ENCODE measurements at regions not wholly inside any gene's neighbourhood (a gene's known extent, or its start where the extent isn't known, plus 50 kb on each side); places are given as distances from the start of the nearest gene placed in this dataset.

GRCh38 chr13:40061466-40062450 lies 406.3 kb downstream of the COG6 start:
- TF ChIP-seq, protein P1, sequence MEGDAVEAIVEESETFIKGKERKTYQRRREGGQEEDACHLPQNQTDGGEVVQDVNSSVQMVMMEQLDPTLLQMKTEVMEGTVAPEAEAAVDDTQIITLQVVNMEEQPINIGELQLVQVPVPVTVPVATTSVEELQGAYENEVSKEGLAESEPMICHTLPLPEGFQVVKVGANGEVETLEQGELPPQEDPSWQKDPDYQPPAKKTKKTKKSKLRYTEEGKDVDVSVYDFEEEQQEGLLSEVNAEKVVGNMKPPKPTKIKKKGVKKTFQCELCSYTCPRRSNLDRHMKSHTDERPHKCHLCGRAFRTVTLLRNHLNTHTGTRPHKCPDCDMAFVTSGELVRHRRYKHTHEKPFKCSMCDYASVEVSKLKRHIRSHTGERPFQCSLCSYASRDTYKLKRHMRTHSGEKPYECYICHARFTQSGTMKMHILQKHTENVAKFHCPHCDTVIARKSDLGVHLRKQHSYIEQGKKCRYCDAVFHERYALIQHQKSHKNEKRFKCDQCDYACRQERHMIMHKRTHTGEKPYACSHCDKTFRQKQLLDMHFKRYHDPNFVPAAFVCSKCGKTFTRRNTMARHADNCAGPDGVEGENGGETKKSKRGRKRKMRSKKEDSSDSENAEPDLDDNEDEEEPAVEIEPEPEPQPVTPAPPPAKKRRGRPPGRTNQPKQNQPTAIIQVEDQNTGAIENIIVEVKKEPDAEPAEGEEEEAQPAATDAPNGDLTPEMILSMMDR (IDR thresholded peaks at IDR 0.05) = no peak
- TF ChIP-seq POLR2A (IDR thresholded peaks at IDR 0.05) = no peak
